Stimulated activated CD4-positive, alpha-beta T cell treated with anti-CD3 and anti-CD28 coated beads, Interleukin-4, amount 100 ng/mL, for 1 hour (primary cell): ENCODE measurements at regions not wholly inside any gene's neighbourhood (a gene's known extent, or its start where the extent isn't known, plus 50 kb on each side); places are given as distances from the start of the nearest gene placed in this dataset.

Experiments used
- DNase-seq: peaks from one replicate; pipeline ENCODE4 v3.0.0-alpha.2; 2020

- DNase-seq = no peak
Measured at GRCh38 chr13:34046457-34046856, 228.5 kb downstream of the RFC3 start.

GRCh38 chr13:34048652-34049051 is 230.7 kb downstream of the RFC3 start:
- no peak for DNase-seq

- DNase-seq = no peak
Measured at GRCh38 chr13:34056733-34057258, 238.8 kb downstream of the RFC3 start.

GRCh38 chr13:34064456-34065205 is 246.7 kb downstream of the RFC3 start:
- DNase-seq = no peak

- DNase-seq = no peak
Measured at GRCh38 chr13:34065928-34066327, 248.0 kb downstream of the RFC3 start.

- no peak for DNase-seq
Measured at GRCh38 chr13:34066344-34066743, 248.4 kb downstream of the RFC3 start.

- DNase-seq = no peak
Measured at GRCh38 chr13:34070006-34070405, 252.1 kb downstream of the RFC3 start.

- no peak for DNase-seq
Measured at GRCh38 chr13:34070544-34071303, 252.8 kb downstream of the RFC3 start.

- DNase-seq = no peak
Measured at GRCh38 chr13:34076319-34076718, 258.4 kb downstream of the RFC3 start.

GRCh38 chr13:34076943-34077703 is 259.2 kb downstream of the RFC3 start:
- no peak for DNase-seq

GRCh38 chr13:34078334-34078999 is 260.5 kb downstream of the RFC3 start:
- no peak for DNase-seq

GRCh38 chr13:34085204-34085603 is 267.3 kb downstream of the RFC3 start:
- no peak for DNase-seq

GRCh38 chr13:34086281-34086680 is 268.3 kb downstream of the RFC3 start:
- DNase-seq = no peak

GRCh38 chr13:34087791-34088190 is 269.8 kb downstream of the RFC3 start:
- DNase-seq = no peak

GRCh38 chr13:34103854-34104253 is 285.9 kb downstream of the RFC3 start:
- no peak for DNase-seq

GRCh38 chr13:34104853-34105252 is 286.9 kb downstream of the RFC3 start:
- DNase-seq = no peak

- no peak for DNase-seq
Measured at GRCh38 chr13:34107806-34108205, 289.9 kb downstream of the RFC3 start.

GRCh38 chr13:34108410-34108809 is 290.5 kb downstream of the RFC3 start:
- no peak for DNase-seq

- DNase-seq = no peak
Measured at GRCh38 chr13:34114581-34114980, 296.6 kb downstream of the RFC3 start.

GRCh38 chr13:34116651-34117050 is 298.7 kb downstream of the RFC3 start:
- no peak for DNase-seq

GRCh38 chr13:34124666-34125306 is 306.8 kb downstream of the RFC3 start:
- no peak for DNase-seq

- DNase-seq = no peak
Measured at GRCh38 chr13:34127523-34127922, 309.6 kb downstream of the RFC3 start.
